H7 (cell line): ENCODE measurements at regions not wholly inside any gene's neighbourhood (a gene's known extent, or its start where the extent isn't known, plus 50 kb on each side); places are given as distances from the start of the nearest gene placed in this dataset.

ENCODE experiments used
- DNase-seq: peaks from one replicate; pipeline ENCODE4 v3.0.0; 2012
- H3K27me3 ChIP-seq: 2 replicates; pipeline ENCODE4 v1.6.0; 2011; ENCODE audit warnings: mild to moderate bottlenecking, low read length; ENCODE audit not compliant: control insufficient read depth, insufficient read depth
- H3K36me3 ChIP-seq: replicated peaks from 2 replicates; pipeline ENCODE4 v1.5.1; 2011; ENCODE audit warnings: low read length; ENCODE audit not compliant: control insufficient read depth, insufficient read depth
- H3K4me3 ChIP-seq: 2 replicates; pipeline ENCODE4 v1.5.1; 2011; ENCODE audit warnings: low read depth, mild to moderate bottlenecking, control low read depth, low read length, moderate library complexity; ENCODE audit not compliant: insufficient read depth

- DNase-seq: peak; percentile 99
- Histone ChIP-seq H3K36me3 (no peaks in the 10 kb centered on the region; the same call in 1 of the 2 replicates), H3K4me3 (peak overlapping the region; percentile 26), H3K27me3 (no peaks in the 10 kb centered on the region)
These were observed 325.4 kb downstream of the SEC14L1 start for GRCh38 chr17:77466140-77466539.

- Histone ChIP-seq H3K36me3 (no peaks in the 10 kb centered on the region; the same call in 1 of the 2 replicates), H3K27me3 (no peaks in the 10 kb centered on the region), H3K4me3 (peak overlapping the region; percentile 26)
- DNase-seq: peak; percentile 75
These were observed 325.9 kb downstream of the SEC14L1 start for GRCh38 chr17:77466596-77467223.

GRCh38 chr17:77467521-77467920 lies 326.8 kb downstream of the SEC14L1 start:
- no peak for DNase-seq
- H3K27me3 ChIP-seq: no peaks in the 10 kb centered on the region
- H3K36me3 ChIP-seq: no peaks in the 10 kb centered on the region; the same call in 1 of the 2 replicates
- no peak overlapping the region for H3K4me3 ChIP-seq

GRCh38 chr17:77468897-77469296 lies 328.1 kb downstream of the SEC14L1 start:
- no peaks in the 10 kb centered on the region; the same call in 1 of the 2 replicates for H3K36me3 ChIP-seq
- DNase-seq: no peak
- no peaks in the 10 kb centered on the region for H3K27me3 ChIP-seq
- H3K4me3 ChIP-seq: no peak overlapping the region

GRCh38 chr17:77470330-77470786 lies 329.6 kb downstream of the SEC14L1 start:
- Histone ChIP-seq H3K27me3 (no peaks in the 10 kb centered on the region), H3K4me3 (no peak overlapping the region)

GRCh38 chr17:77470800-77471733 lies 330.3 kb downstream of the SEC14L1 start:
- H3K27me3 ChIP-seq: no peaks in the 10 kb centered on the region
- no peak overlapping the region for H3K4me3 ChIP-seq
- DNase-seq: peak; percentile 89
- no peaks in the 10 kb centered on the region; the same call in 1 of the 2 replicates for H3K36me3 ChIP-seq

More at GRCh38 chr17:77470330-77470786, 329.6 kb downstream of the SEC14L1 start:
- DNase-seq: no peak
- no peaks in the 10 kb centered on the region; the same call in 1 of the 2 replicates for H3K36me3 ChIP-seq

GRCh38 chr17:77471984-77472461 lies 331.3 kb downstream of the SEC14L1 start:
- no peaks in the 10 kb centered on the region for H3K27me3 ChIP-seq
- H3K4me3 ChIP-seq: no peak overlapping the region
- no peak for DNase-seq
- no peaks in the 10 kb centered on the region; the same call in 1 of the 2 replicates for H3K36me3 ChIP-seq

GRCh38 chr17:77472468-77473310 lies 331.9 kb downstream of the SEC14L1 start:
- peak; percentile 80 for DNase-seq

GRCh38 chr17:77473615-77474226 lies 333.0 kb downstream of the SEC14L1 start:
- H3K36me3 ChIP-seq: no peaks in the 10 kb centered on the region; the same call in 1 of the 2 replicates
- no peak for DNase-seq
- H3K4me3 ChIP-seq: no peak overlapping the region
- no peaks in the 10 kb centered on the region for H3K27me3 ChIP-seq

More at GRCh38 chr17:77472468-77473310, 331.9 kb downstream of the SEC14L1 start:
- no peaks in the 10 kb centered on the region; the same call in 1 of the 2 replicates for H3K36me3 ChIP-seq
- no peak overlapping the region for H3K4me3 ChIP-seq
- H3K27me3 ChIP-seq: no peaks in the 10 kb centered on the region

- DNase-seq: no peak
- no peak overlapping the region for H3K4me3 ChIP-seq
- H3K27me3 ChIP-seq: no peaks in the 10 kb centered on the region
- H3K36me3 ChIP-seq: no peaks in the 10 kb centered on the region; the same call in 1 of the 2 replicates
These were observed 333.7 kb downstream of the SEC14L1 start for GRCh38 chr17:77474292-77474988.

- no peaks in the 10 kb centered on the region for H3K27me3 ChIP-seq
- H3K4me3 ChIP-seq: no peak overlapping the region
- no peaks in the 10 kb centered on the region for H3K36me3 ChIP-seq
- no peak for DNase-seq
These were observed 334.5 kb downstream of the SEC14L1 start for GRCh38 chr17:77475016-77475976.

GRCh38 chr17:77476006-77476405 lies 335.2 kb downstream of the SEC14L1 start:
- DNase-seq: no peak
- no peaks in the 10 kb centered on the region for H3K27me3 ChIP-seq
- H3K36me3 ChIP-seq: no peaks in the 10 kb centered on the region
- no peak overlapping the region for H3K4me3 ChIP-seq
